ENCODE measurements at regions not wholly inside any gene's neighbourhood (a gene's known extent, or its start where the extent isn't known, plus 50 kb on each side); places are given as distances from the start of the nearest gene placed in this dataset.
"Not testable (repeated sequence)": the region's sequence is repeated elsewhere in the genome, so short reads cannot be mapped to it uniquely, and the experiment has no call there.

GRCh38 chr15:96176831-96177230 is 153.7 kb upstream of the NR2F2 start:
- DNase-seq = no peak

GRCh38 chr15:96177279-96177678 is 153.2 kb upstream of the NR2F2 start:
- DNase-seq = no peak

- no peak for DNase-seq
These were observed 150.3 kb upstream of the NR2F2 start for GRCh38 chr15:96180087-96180748.

- no peak for DNase-seq
These were observed 149.3 kb upstream of the NR2F2 start for GRCh38 chr15:96181217-96181616.

- DNase-seq = no peak
These were observed 148.6 kb upstream of the NR2F2 start for GRCh38 chr15:96181873-96182301.

- no peak for DNase-seq
These were observed 147.6 kb upstream of the NR2F2 start for GRCh38 chr15:96182736-96183513.

- DNase-seq = no peak
These were observed 147.0 kb upstream of the NR2F2 start for GRCh38 chr15:96183514-96183850.

- DNase-seq = no peak
These were observed 146.6 kb upstream of the NR2F2 start for GRCh38 chr15:96183867-96184266.

- no peak for DNase-seq
These were observed 146.2 kb upstream of the NR2F2 start for GRCh38 chr15:96184297-96184696.

GRCh38 chr15:96186105-96186504 is 144.4 kb upstream of the NR2F2 start:
- no peak for DNase-seq

- no peak for DNase-seq
These were observed 142.9 kb upstream of the NR2F2 start for GRCh38 chr15:96187341-96188305.

GRCh38 chr15:96197721-96198120 is 132.8 kb upstream of the NR2F2 start:
- no peak for DNase-seq

- DNase-seq = no peak
These were observed 131.4 kb upstream of the NR2F2 start for GRCh38 chr15:96199111-96199510.

GRCh38 chr15:96200357-96200967 is 130.0 kb upstream of the NR2F2 start:
- no peak for DNase-seq

GRCh38 chr15:96201696-96202095 is 128.8 kb upstream of the NR2F2 start:
- no peak for DNase-seq

- DNase-seq = not testable (repeated sequence)
These were observed 124.9 kb upstream of the NR2F2 start for GRCh38 chr15:96205588-96205987.

- DNase-seq = no peak
These were observed 123.0 kb upstream of the NR2F2 start for GRCh38 chr15:96207377-96208006.

GRCh38 chr15:96209285-96209735 is 121.2 kb upstream of the NR2F2 start:
- DNase-seq = no peak

- no peak for DNase-seq
These were observed 117.5 kb upstream of the NR2F2 start for GRCh38 chr15:96213045-96213444.

GRCh38 chr15:96213896-96214295 is 116.6 kb upstream of the NR2F2 start:
- DNase-seq = no peak

- DNase-seq = not testable (repeated sequence)
These were observed 114.0 kb upstream of the NR2F2 start for GRCh38 chr15:96216481-96216880.

- no peak for DNase-seq
These were observed 112.5 kb upstream of the NR2F2 start for GRCh38 chr15:96217983-96218382.
